ENCODE measurements at regions not wholly inside any gene's neighbourhood (a gene's known extent, or its start where the extent isn't known, plus 50 kb on each side); places are given as distances from the start of the nearest gene placed in this dataset.

DNA sequence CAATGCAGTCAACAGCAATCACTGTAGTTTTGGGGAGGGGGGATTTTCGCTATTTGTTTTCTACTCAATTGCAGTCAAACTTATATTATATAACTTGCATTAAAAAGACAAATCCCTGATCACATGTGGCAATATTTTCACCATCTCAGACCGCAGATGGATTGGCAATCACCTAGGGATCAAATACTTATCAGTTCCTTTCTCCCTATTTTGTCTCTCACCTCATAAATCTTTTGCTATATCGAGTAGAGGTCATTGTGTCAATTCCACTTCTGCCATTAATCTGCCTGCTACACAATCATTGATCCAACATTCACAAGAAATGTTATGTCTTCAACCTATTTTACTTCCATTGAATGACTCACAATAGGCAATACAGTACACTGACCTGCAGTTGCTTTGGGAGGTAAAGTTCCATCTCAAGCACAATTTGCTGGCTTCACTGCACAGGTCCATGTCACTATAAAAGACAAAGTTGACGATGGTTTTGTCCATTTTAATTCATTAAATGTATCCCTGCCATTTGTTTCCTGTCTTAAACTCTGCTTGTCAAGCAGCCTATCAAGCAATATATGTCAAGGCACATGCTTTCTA is 415.8 kb upstream of the PCDH9 start:
- CTCF ChIA-PET (ENCODE audit: partially characterized antibody): no interaction called here
- H3K18ac ChIP-seq (ENCODE audit: extremely low read depth, low read length): no peak overlapping the region
- TF ChIP-seq BRCA1 (IDR thresholded peaks at IDR 0.05; ENCODE audit: low read depth, low read length): no peak
- TF ChIP-seq RXRA (IDR thresholded peaks at IDR 0.05; ENCODE audit: insufficient read depth, low read depth, low read length): no peak
- no peak for TF ChIP-seq JUND (IDR thresholded peaks at IDR 0.05; ENCODE audit: low read length)
- TF ChIP-seq SIN3A (conservative IDR thresholded peaks at IDR 0.05 in 1 of 2, IDR thresholded peaks at IDR 0.05 in 1 of 2; ENCODE audit: low read depth in 1 of 2, low read length in 2 of 2): no peak
- TF ChIP-seq ZNF274 (IDR thresholded peaks at IDR 0.05; ENCODE audit: borderline replicate concordance, extremely low read depth, low read length): no peak
- TF ChIP-seq, protein P1, sequence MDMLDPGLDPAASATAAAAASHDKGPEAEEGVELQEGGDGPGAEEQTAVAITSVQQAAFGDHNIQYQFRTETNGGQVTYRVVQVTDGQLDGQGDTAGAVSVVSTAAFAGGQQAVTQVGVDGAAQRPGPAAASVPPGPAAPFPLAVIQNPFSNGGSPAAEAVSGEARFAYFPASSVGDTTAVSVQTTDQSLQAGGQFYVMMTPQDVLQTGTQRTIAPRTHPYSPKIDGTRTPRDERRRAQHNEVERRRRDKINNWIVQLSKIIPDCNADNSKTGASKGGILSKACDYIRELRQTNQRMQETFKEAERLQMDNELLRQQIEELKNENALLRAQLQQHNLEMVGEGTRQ (IDR thresholded peaks at IDR 0.05; ENCODE audit: low read length): no peak
- no peak for TF ChIP-seq TBP (IDR thresholded peaks at IDR 0.05; ENCODE audit: low read depth, low read length)
- no peak for TF ChIP-seq MAFK (IDR thresholded peaks at IDR 0.05; ENCODE audit: low read depth, low read length)
- TF ChIP-seq SRF (IDR thresholded peaks at IDR 0.05; ENCODE audit: low read depth, low read length): no peak
- no peak for TF ChIP-seq NANOG (IDR thresholded peaks at IDR 0.05; ENCODE audit: insufficient read depth, low read depth, low read length, poor library complexity, severe bottlenecking)

More for the DNA sequence above, 415.8 kb upstream of the PCDH9 start:
- H2AFZ ChIP-seq (ENCODE audit: low read length): no peak overlapping the region
- no peak overlapping the region for H3K4me2 ChIP-seq (ENCODE audit: insufficient read depth in 1 of 2, low read depth in 2 of 2, low read length in 2 of 2)
- no peak overlapping the region for H2BK120ac ChIP-seq (replicated peaks; ENCODE audit: low read depth, low read length)
- no peak overlapping the region for H3K14ac ChIP-seq (ENCODE audit: insufficient read length)
- no peaks in the 10 kb centered on the region for H3K79me2 ChIP-seq (ENCODE audit: control insufficient read depth in 1 of 2, insufficient read depth in 2 of 2, low read length in 2 of 2)
- no peak overlapping the region for H3K23ac ChIP-seq (ENCODE audit: insufficient read length)
- 0 out of 4 replicates have a peak, but pooled peaks cover 0 to 3% of the 10 kb centered on the region in 2 experiments for H3K9me3 ChIP-seq (ENCODE audit: insufficient read depth in 2 of 2, low read depth in 1 of 2, low read length in 1 of 2)
- no peak overlapping the region for H2AK5ac ChIP-seq (ENCODE audit: low read depth, low read length)
- no peak overlapping the region for H2BK20ac ChIP-seq (ENCODE audit: low read length)
- POLR2A ChIA-PET (ENCODE audit: partially characterized antibody): no interaction called here
- H2BK12ac ChIP-seq (ENCODE audit: low read depth, low read length): no peak overlapping the region
- H3K9ac ChIP-seq (replicated peaks in 1 of 4; ENCODE audit: extremely low read depth in 1 of 4, low read depth in 3 of 4, low read length in 3 of 4): no peak overlapping the region
- H2BK5ac ChIP-seq (ENCODE audit: low read depth, low read length): no peak overlapping the region
- FAIRE-seq: no peak
- no peaks in the 10 kb centered on the region for H4K20me1 ChIP-seq (replicated peaks in 1 of 2; ENCODE audit: control insufficient read depth in 1 of 2, insufficient read depth in 2 of 2, low read length in 2 of 2)
- H4K8ac ChIP-seq (ENCODE audit: extremely low read depth, insufficient read depth, low read length): no peak overlapping the region
- no peak overlapping the region for H4K5ac ChIP-seq (ENCODE audit: insufficient read length, low read depth, low read length)
- H3K56ac ChIP-seq (replicated peaks; ENCODE audit: insufficient read length, low read depth, low read length): no peak overlapping the region
- no peaks in the 10 kb centered on the region; a peak in 1 of 7 replicates for H3K4me1 ChIP-seq (replicated peaks in 1 of 4; ENCODE audit: control insufficient read depth in 3 of 4, insufficient read depth in 4 of 4, low read length in 3 of 4)
- no peak overlapping the region for H3K4me3 ChIP-seq (ENCODE audit: extremely low read depth in 1 of 4, insufficient read depth in 2 of 4, low read depth in 3 of 4, low read length in 4 of 4)
- no peaks in the 10 kb centered on the region for H3K23me2 ChIP-seq (ENCODE audit: low read depth, low read length)
- DNase-seq (ENCODE audit: low read depth in 1 of 2, low spot score in 2 of 2): no peak
- no peaks in the 10 kb centered on the region for H3K36me3 ChIP-seq (ENCODE audit: control insufficient read depth in 2 of 4, insufficient read depth in 4 of 4, low read length in 3 of 4)
- no peak overlapping the region for H3K4ac ChIP-seq (replicated peaks; ENCODE audit: insufficient read length, low read depth, low read length)
- WGBS, 2 experiments (ENCODE audit: extremely low coverage in 1 of 2, insufficient coverage in 1 of 2, insufficient read length in 1 of 2, insufficient replicate concordance in 2 of 2, low coverage in 1 of 2, low lambda C conversion rate in 2 of 2, missing lambda C conversion rate in 1 of 2): 93% methylated on average over 4 of the region's 4 CpGs; no CpG with 5 or more reads in 1 of the 2 experiments
- H2BK15ac ChIP-seq (ENCODE audit: low read length): no peak overlapping the region
- no peaks in the 10 kb centered on the region for H3K27me3 ChIP-seq (replicated peaks in 1 of 4; ENCODE audit: control insufficient read depth in 3 of 4, extremely low read depth in 1 of 4, insufficient read depth in 3 of 4, low read length in 3 of 4)
- H3K27ac ChIP-seq (ENCODE audit: low read depth, low read length): no peak overlapping the region
- H4K91ac ChIP-seq (replicated peaks; ENCODE audit: insufficient read length, low read length): no peak overlapping the region
- H3K79me1 ChIP-seq (ENCODE audit: low read depth, low read length): no peaks in the 10 kb centered on the region

Measured in H1 (cell line).